ENCODE measurements at regions not wholly inside any gene's neighbourhood (a gene's known extent, or its start where the extent isn't known, plus 50 kb on each side); places are given as distances from the start of the nearest gene placed in this dataset.

DNA sequence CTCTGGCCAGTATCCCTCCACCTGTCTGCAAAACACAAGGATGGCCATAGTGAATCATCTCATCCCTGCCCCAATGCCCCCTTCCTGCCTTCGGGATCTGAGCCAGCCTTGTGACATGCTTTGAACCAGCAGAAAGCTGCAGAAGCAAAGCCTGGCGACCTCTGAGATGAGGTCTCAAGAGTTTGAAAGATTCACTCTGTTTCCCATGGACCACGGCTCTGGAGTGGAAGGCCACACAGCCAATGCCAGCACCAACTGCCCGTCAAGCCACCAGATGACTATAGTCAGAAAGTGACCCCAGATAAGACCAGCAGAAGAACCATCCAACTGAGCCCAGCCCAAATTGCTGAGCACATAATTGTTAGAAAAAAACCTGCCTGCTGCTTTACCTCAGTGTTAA is 193.9 kb upstream of the PPP2R2D start:
- ATAC-seq (ENCODE audit: poor library complexity) (no peak), DNase-seq (peak in 1 of 14 experiments; percentile 10)
- no peaks in the 10 kb centered on the region for H3K36me3 Mint-ChIP-seq (ENCODE audit: low read depth)
- no peaks in the 10 kb centered on the region for H3K4me1 Mint-ChIP-seq (ENCODE audit: low read depth)
- no peaks in the 10 kb centered on the region for H3K27me3 ChIP-seq (ENCODE audit: control insufficient read depth in 1 of 2, insufficient read depth in 2 of 2, low read length in 2 of 2)
- H3K4me3 Mint-ChIP-seq, result no peak overlapping the region
- ChIA-PET CTCF (no interaction called here), POLR2A (no interaction called here)
- peaks cover 2% of the 10 kb centered on the region for H3K9me3 Mint-ChIP-seq
- H3K4me1 ChIP-seq (ENCODE audit: insufficient read depth, low read length), result no peaks in the 10 kb centered on the region
- no peak overlapping the region for H3K27ac ChIP-seq (ENCODE audit: low read depth in 1 of 2, low read length in 2 of 2)
- no peak overlapping the region for H3K4me3 ChIP-seq (ENCODE audit: low read length)
- peaks cover 0 to 30% of the 10 kb centered on the region in 2 experiments for H3K9me3 ChIP-seq (ENCODE audit: control insufficient read depth in 1 of 2, insufficient read depth in 1 of 2, low read length in 2 of 2)
- H3K27ac Mint-ChIP-seq, result no peak overlapping the region
- H3K36me3 ChIP-seq (ENCODE audit: insufficient read depth, low read length), result no peaks in the 10 kb centered on the region
- peaks cover 10% of the 10 kb centered on the region for H3K27me3 Mint-ChIP-seq
- intact Hi-C loops (cut with DNase I, micrococcal nuclease), result no loop called here
- TF ChIP-seq, protein P1, sequence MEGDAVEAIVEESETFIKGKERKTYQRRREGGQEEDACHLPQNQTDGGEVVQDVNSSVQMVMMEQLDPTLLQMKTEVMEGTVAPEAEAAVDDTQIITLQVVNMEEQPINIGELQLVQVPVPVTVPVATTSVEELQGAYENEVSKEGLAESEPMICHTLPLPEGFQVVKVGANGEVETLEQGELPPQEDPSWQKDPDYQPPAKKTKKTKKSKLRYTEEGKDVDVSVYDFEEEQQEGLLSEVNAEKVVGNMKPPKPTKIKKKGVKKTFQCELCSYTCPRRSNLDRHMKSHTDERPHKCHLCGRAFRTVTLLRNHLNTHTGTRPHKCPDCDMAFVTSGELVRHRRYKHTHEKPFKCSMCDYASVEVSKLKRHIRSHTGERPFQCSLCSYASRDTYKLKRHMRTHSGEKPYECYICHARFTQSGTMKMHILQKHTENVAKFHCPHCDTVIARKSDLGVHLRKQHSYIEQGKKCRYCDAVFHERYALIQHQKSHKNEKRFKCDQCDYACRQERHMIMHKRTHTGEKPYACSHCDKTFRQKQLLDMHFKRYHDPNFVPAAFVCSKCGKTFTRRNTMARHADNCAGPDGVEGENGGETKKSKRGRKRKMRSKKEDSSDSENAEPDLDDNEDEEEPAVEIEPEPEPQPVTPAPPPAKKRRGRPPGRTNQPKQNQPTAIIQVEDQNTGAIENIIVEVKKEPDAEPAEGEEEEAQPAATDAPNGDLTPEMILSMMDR (IDR thresholded peaks at IDR 0.05), result no peak

DNA sequence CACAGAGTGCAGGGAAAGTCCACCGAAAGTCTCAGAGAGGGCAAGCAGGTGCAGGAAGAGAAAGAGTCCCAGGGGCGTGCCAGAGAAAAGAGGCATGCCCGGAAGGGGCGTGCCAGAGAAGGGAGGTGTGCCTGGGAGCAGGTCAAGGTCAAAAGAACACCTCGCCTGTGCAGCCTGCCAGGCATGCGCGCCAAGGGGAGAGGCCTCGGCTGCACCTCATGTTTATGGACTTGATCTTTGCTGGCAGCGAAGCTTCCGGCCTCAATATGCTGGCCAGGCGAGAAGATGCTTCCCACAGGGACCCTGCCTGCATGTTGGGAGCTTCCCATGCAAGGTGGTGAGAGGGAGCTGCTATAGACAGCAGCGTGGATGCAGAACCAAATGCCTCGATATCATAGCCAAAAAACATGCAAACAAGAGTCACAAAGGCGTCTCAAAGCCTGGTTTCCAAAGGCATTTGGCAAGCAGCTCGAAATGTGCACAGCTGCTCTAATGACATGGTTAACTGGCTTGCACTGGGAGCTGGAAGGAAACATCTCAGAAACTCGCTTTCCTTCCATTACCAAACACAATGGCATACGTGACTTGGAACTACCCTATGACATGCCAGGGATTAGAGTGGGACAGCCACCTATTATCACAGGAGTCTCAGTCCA is 192.5 kb upstream of the PPP2R2D start:
- ChIA-PET CTCF (no interaction called here), POLR2A (no interaction called here)
- no peaks in the 10 kb centered on the region for H3K36me3 Mint-ChIP-seq (ENCODE audit: low read depth)
- peaks cover 2% of the 10 kb centered on the region for H3K9me3 Mint-ChIP-seq
- no peak overlapping the region for H3K4me3 Mint-ChIP-seq
- no peaks in the 10 kb centered on the region for H3K27me3 ChIP-seq (ENCODE audit: control insufficient read depth in 1 of 2, insufficient read depth in 2 of 2, low read length in 2 of 2)
- peaks cover 0 to 23% of the 10 kb centered on the region in 2 experiments for H3K9me3 ChIP-seq (ENCODE audit: control insufficient read depth in 1 of 2, insufficient read depth in 1 of 2, low read length in 2 of 2)
- H3K4me1 Mint-ChIP-seq (ENCODE audit: low read depth), result no peaks in the 10 kb centered on the region
- no peaks in the 10 kb centered on the region for H3K36me3 ChIP-seq (ENCODE audit: insufficient read depth, low read length)
- peaks cover 10% of the 10 kb centered on the region for H3K27me3 Mint-ChIP-seq
- intact Hi-C loops (cut with DNase I, micrococcal nuclease), result no loop called here
- H3K27ac ChIP-seq (ENCODE audit: low read depth in 1 of 2, low read length in 2 of 2), result no peak overlapping the region
- TF ChIP-seq, protein P1 (IDR thresholded peaks at IDR 0.05), result no peak
- H3K4me1 ChIP-seq (ENCODE audit: insufficient read depth, low read length), result no peaks in the 10 kb centered on the region
- peak in 1 of 14 experiments; percentile 5 for DNase-seq
- no peak for ATAC-seq (ENCODE audit: poor library complexity)
- no peak overlapping the region for H3K4me3 ChIP-seq (ENCODE audit: low read length)
- no peak overlapping the region for H3K27ac Mint-ChIP-seq

DNA sequence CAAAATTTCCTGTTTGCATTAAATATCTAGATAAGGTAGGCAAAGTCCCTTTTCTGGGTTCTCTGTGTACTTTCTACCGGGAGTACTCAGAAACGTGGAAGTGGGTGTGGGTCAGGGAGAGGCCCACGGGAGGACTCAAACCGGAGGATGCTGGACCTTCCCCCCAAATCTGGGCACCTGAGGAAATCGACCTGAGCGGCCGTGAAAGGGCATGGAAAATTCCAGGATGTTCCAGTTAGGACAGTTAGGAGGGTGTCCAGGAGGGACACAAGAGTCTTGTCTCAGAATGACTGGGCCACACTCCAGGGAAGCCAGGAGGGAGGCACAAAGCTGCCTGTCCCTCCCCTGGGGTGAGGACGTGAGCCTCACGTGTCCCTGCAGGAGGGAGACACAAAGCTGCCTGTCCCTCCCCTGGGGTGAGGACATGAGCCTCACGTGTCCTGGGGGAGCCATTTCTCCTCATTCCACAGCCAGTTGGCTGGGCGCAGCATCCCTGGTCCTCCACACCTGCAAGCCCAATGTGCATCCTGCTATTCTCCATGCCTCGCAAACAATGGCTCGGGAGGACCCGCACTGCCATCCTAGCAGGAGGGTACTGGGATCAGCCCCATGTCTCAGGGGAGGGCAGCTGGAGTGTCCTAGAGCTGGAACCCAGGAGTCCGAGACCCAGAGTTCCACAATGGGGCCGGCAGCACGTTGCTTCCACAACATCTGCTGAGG is 190.5 kb upstream of the PPP2R2D start:
- intact Hi-C loops (cut with DNase I, micrococcal nuclease), result no loop called here
- Mint-ChIP-seq H3K36me3 (ENCODE audit: low read depth) (no peaks in the 10 kb centered on the region), H3K27ac (no peak overlapping the region), H3K4me1 (ENCODE audit: low read depth) (no peaks in the 10 kb centered on the region), H3K9me3 (peaks cover 2% of the 10 kb centered on the region), H3K4me3 (no peak overlapping the region), H3K27me3 (peaks cover 5% of the 10 kb centered on the region)
- peak in 1 of 14 experiments; percentile 19 for DNase-seq
- H3K27ac ChIP-seq (ENCODE audit: low read depth in 1 of 2, low read length in 2 of 2), result no peak overlapping the region
- H3K4me3 ChIP-seq (ENCODE audit: low read length), result no peak overlapping the region
- ATAC-seq (ENCODE audit: poor library complexity), result no peak
- CTCF ChIA-PET, result no interaction called here
- H3K9me3 ChIP-seq (ENCODE audit: control insufficient read depth in 1 of 2, insufficient read depth in 1 of 2, low read length in 2 of 2), result peaks cover 0 to 16% of the 10 kb centered on the region in 2 experiments
- POLR2A ChIA-PET, result no interaction called here
- no peaks in the 10 kb centered on the region for H3K27me3 ChIP-seq (ENCODE audit: control insufficient read depth in 1 of 2, insufficient read depth in 2 of 2, low read length in 2 of 2)
- no peaks in the 10 kb centered on the region for H3K4me1 ChIP-seq (ENCODE audit: insufficient read depth, low read length)
- no peaks in the 10 kb centered on the region for H3K36me3 ChIP-seq (ENCODE audit: insufficient read depth, low read length)
- TF ChIP-seq, protein P1 (IDR thresholded peaks at IDR 0.05), result no peak
